NB4 (cell line): ENCODE measurements at regions not wholly inside any gene's neighbourhood (a gene's known extent, or its start where the extent isn't known, plus 50 kb on each side); places are given as distances from the start of the nearest gene placed in this dataset.

Experiments used
- CTCF ChIP-seq: IDR thresholded peaks from one replicate; pipeline ENCODE4 v1.5.1; 2012; ENCODE audit warnings: low read depth, low read length
- MAX ChIP-seq: IDR thresholded peaks from 2 replicates; pipeline ENCODE4 v1.6.1; 2011; ENCODE audit warnings: low read depth, low read length
- POLR2A ChIP-seq: IDR thresholded peaks from 2 replicates; pipeline ENCODE4 v1.6.1; 2011; ENCODE audit warnings: mild to moderate bottlenecking; ENCODE audit not compliant: insufficient read length; ENCODE audit errors: extremely low read depth

GRCh38 chr7:110119883-110120581 is 970.9 kb upstream of the LRRN3 start:
- TF ChIP-seq POLR2A, result no peak
- no peak for TF ChIP-seq CTCF
- no peak for TF ChIP-seq MAX
